Right lobe of liver (tissue), 4 donors: ENCODE measurements at regions not wholly inside any gene's neighbourhood (a gene's known extent, or its start where the extent isn't known, plus 50 kb on each side); places are given as distances from the start of the nearest gene placed in this dataset.

Experiments
- CTCF ChIP-seq, 4 donors: fragments of 200-600 bp in 3 of 4; fragments of 450-650 bp in 1 of 4; IDR thresholded peaks; one replicate each; pipeline versions ENCODE4 v1.5.1 to v1.8.0; 2016 to 2022; ENCODE audit warnings: antibody characterized with exemption in 4 of 4, mild to moderate bottlenecking in 2 of 4
- POLR2A ChIP-seq: fragments of 450-650 bp; IDR thresholded peaks from one replicate; pipeline ENCODE4 v1.6.1; 2017; ENCODE audit warnings: antibody characterized with exemption, mild to moderate bottlenecking
- donor health status: DM: no; HTN: no; CAD: no.
- donor health status: DM: no; HTN: no; CAD: no.
- donor health status: DM: no; HTN: yes; CAD: no.

- TF ChIP-seq POLR2A (no peak), CTCF (IDR thresholded peaks at IDR 0.05) (no peak)
Observed at GRCh38 chr16:59773330-59773729, 1039.2 kb upstream of the GOT2 start.
